K562 (cell line): ENCODE measurements at regions not wholly inside any gene's neighbourhood (a gene's known extent, or its start where the extent isn't known, plus 50 kb on each side); places are given as distances from the start of the nearest gene placed in this dataset.

Experiments
- CBFA2T3 ChIP-seq: fragments of 450-650 bp; IDR thresholded peaks from 2 replicates; pipeline ENCODE4 v1.6.1; 2017
- CEBPG ChIP-seq, 3 experiments: fragments of 200-800 bp in 1 of 3; sonication (Bioruptor generic) in 1 of 3; sonication (generic) in 1 of 3; formaldehyde crosslinking in 1 of 3; IDR thresholded peaks in 2 of 3; conservative IDR thresholded peaks in 1 of 3; 2 replicates each; pipeline versions ENCODE4 v1.6.1 to v1.8.0; 2016 to 2022; ENCODE audit warnings: missing compliant biosample characterization in 2 of 3, missing genetic modification characterization in 2 of 3, mild to moderate bottlenecking in 1 of 3, missing genetic modification reagents in 1 of 3
- FOXJ3 ChIP-seq: sonication (generic); formaldehyde crosslinking; IDR thresholded peaks from 2 replicates; pipeline ENCODE4 v1.4.0; 2020; ENCODE audit warnings: mild to moderate bottlenecking, missing genetic modification reagents
- HDAC6 ChIP-seq: IDR thresholded peaks from 2 replicates; pipeline ENCODE4 v1.6.1; 2012; ENCODE audit warnings: low read depth, mild to moderate bottlenecking, control low read depth, inconsistent platforms, low read length, moderate library complexity
- HMG20A ChIP-seq: fragments of 450-650 bp; formaldehyde crosslinking; conservative IDR thresholded peaks from 2 replicates; pipeline ENCODE4 v1.4.0; 2020; ENCODE audit warnings: mild to moderate bottlenecking, mixed read lengths
- HSF4 ChIP-seq: fragments of 250-450 bp; sonication (Bioruptor Pico); IDR thresholded peaks from 2 replicates; pipeline ENCODE4 v2.1.2; 2022; ENCODE audit warnings: mild to moderate bottlenecking, moderate library complexity, borderline replicate concordance
- KDM1A ChIP-seq, 2 experiments: fragments of 450-650 bp; IDR thresholded peaks; 2 replicates each; pipeline ENCODE4 v1.6.1; 2016; ENCODE audit warnings: mild to moderate bottlenecking in 2 of 2
- MTA2 ChIP-seq: fragments of 450-650 bp; IDR thresholded peaks from 2 replicates; pipeline ENCODE4 v1.6.1; 2016; ENCODE audit warnings: low read depth
- MYNN ChIP-seq, 2 experiments: sonication (generic); formaldehyde crosslinking in 1 of 2; IDR thresholded peaks; 2 replicates each; pipeline versions ENCODE4 v1.5.0 to v1.6.1; 2016 to 2020; ENCODE audit warnings: antibody characterized with exemption in 1 of 2, missing genetic modification reagents in 1 of 2
- NFATC3 ChIP-seq: fragments of 450-650 bp; IDR thresholded peaks from 2 replicates; pipeline ENCODE4 v1.6.1; 2017; ENCODE audit warnings: mild to moderate bottlenecking
- POLR3A ChIP-seq: IDR thresholded peaks from 2 replicates; pipeline ENCODE4 v1.6.1; 2011; ENCODE audit warnings: borderline replicate concordance, mild to moderate bottlenecking, moderate library complexity; ENCODE audit not compliant: insufficient read length, insufficient read depth; ENCODE audit errors: extremely low read depth
- PTBP1 ChIP-seq: fragments of 200-400 bp; formaldehyde crosslinking; IDR thresholded peaks from 2 replicates; pipeline ENCODE4 v1.6.1; 2017; ENCODE audit warnings: low read depth, low read length
- SMAD2 ChIP-seq: fragments of 150-350 bp; IDR thresholded peaks from 2 replicates; pipeline ENCODE4 v1.6.1; 2014; ENCODE audit warnings: low read depth, mild to moderate bottlenecking, low read length
- TEAD4 ChIP-seq, 2 experiments: sonication (generic) in 1 of 2; formaldehyde crosslinking in 1 of 2; IDR thresholded peaks; 2 replicates each; pipeline versions ENCODE4 v1.6.1 to v1.8.0; 2012 to 2022; ENCODE audit warnings: borderline replicate concordance in 1 of 2, inconsistent platforms in 1 of 2, low read length in 1 of 2, mild to moderate bottlenecking in 1 of 2, missing genetic modification reagents in 1 of 2
- TRIM24 ChIP-seq, 2 experiments: fragments of 450-650 bp; IDR thresholded peaks; 2 replicates each; pipeline ENCODE4 v1.6.1; 2016
- YY1 ChIP-seq, 3 experiments: IDR thresholded peaks; 2 replicates each; pipeline ENCODE4 v1.6.1; 2011; ENCODE audit warnings: low read length in 2 of 3, mild to moderate bottlenecking in 2 of 3, moderate library complexity in 2 of 3, borderline replicate concordance in 1 of 3, control low read depth in 1 of 3, low read depth in 1 of 3; ENCODE audit not compliant: insufficient read depth in 3 of 3, insufficient replicate concordance in 2 of 3, control insufficient read depth in 1 of 3, insufficient read length in 1 of 3; ENCODE audit errors: extremely low read depth in 1 of 3
- ZNF134 ChIP-seq: fragments of 250-450 bp; sonication (Bioruptor Pico); conservative IDR thresholded peaks from 2 replicates; pipeline ENCODE4 v1.4.0; 2020
- ZNF140 ChIP-seq: fragments of 250-450 bp; sonication (Bioruptor Pico); IDR thresholded peaks from 2 replicates; pipeline ENCODE4 v1.8.0; 2021; ENCODE audit warnings: moderate library complexity, mild to moderate bottlenecking, inconsistent platforms
- ZNF174 ChIP-seq: fragments of 250-450 bp; sonication (Bioruptor Pico); IDR thresholded peaks from 2 replicates; pipeline ENCODE4 v1.4.0; 2020; ENCODE audit warnings: mild to moderate bottlenecking
- ZNF830 ChIP-seq: fragments of 250-450 bp; sonication (Bioruptor Pico); IDR thresholded peaks from 2 replicates; pipeline ENCODE4 v1.5.0; 2021; ENCODE audit warnings: mild to moderate bottlenecking
- TF ChIP-seq, protein P1 (sequence below): fragments of 250-450 bp; sonication (Bioruptor Pico); IDR thresholded peaks from 2 replicates; pipeline ENCODE4 v1.4.0; 2020; ENCODE audit warnings: mild to moderate bottlenecking, moderate library complexity
- TF ChIP-seq, protein P2 (sequence below): fragments of 450-650 bp; formaldehyde crosslinking; IDR thresholded peaks from 2 replicates; pipeline ENCODE4 v1.4.0; 2020; ENCODE audit warnings: mild to moderate bottlenecking, mixed read lengths

DNA sequence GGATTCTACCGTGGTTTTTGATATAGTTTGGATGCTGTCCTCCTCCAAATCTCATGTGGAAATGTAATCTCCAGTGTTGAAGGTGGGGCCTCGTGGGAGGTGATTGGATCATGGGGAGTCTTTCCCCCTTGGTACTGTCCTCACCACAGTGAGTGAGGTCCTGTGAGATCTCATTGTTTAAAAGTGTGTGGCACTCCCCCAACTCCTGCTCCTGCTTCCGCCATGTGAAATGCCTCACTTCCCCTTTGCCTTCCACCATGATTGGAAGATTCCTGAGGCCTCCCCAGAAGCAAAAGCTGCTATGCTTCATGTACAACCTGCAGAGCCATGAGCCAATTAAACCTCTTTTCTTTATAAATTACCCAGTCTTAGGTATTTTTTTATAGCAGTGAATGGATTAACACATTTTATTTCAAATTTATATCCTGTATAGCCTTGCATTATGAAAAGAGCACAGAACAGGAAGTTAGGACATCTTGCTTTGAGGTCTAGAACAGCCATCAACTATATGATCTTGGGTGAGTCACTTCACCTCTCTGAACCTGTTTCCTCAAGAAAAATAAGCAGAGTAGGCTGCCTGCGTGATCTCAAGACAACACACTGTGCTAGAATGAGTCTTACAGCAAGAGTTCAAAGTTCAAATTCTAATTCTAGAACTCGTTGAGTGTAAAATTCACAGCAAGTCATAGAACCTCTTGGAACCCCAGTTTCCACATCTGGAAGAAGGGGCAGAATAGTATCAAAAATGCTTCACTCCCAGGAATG is 160.9 kb upstream of the EEA1 start (continued):
- TF ChIP-seq HMG20A (no peak), TRIM24 (IDR thresholded peaks at IDR 0.05) (peak; percentile 46 to 49; a peak in 2 of 4 replicates), CEBPG (CRISPR knock-in tag; IDR thresholded peaks at IDR 0.05) (no peak), CEBPG (tag; conservative IDR thresholded peaks at IDR 0.05 in 1 of 2, IDR thresholded peaks at IDR 0.05 in 1 of 2) (peak in 1 of 2 experiments; percentile 21; a peak in 1 of 4 replicates), ZNF830 (CRISPR knock-in tag) (no peak), SMAD2 (no peak), FOXJ3 (CRISPR knock-in tag) (no peak), HSF4 (CRISPR knock-in tag) (no peak), ZNF140 (CRISPR knock-in tag) (no peak), PTBP1 (no peak), ZNF174 (CRISPR knock-in tag) (no peak), POLR3A (no peak), MYNN (IDR thresholded peaks at IDR 0.05) (no peak), MYNN (CRISPR knock-in tag; IDR thresholded peaks at IDR 0.05) (no peak), YY1 (IDR thresholded peaks at IDR 0.05; ENCODE audit: borderline replicate concordance in 1 of 3, control insufficient read depth in 1 of 3, extremely low read depth in 1 of 3, insufficient read depth in 3 of 3, insufficient read length in 1 of 3, insufficient replicate concordance in 2 of 3, low read depth in 1 of 3, low read length in 2 of 3) (peak in 1 of 3 experiments; percentile 19), HDAC6 (no peak), MTA2 (no peak), TEAD4 (IDR thresholded peaks at IDR 0.05; ENCODE audit: low read length) (peak; percentile 58), TEAD4 (CRISPR knock-in tag; IDR thresholded peaks at IDR 0.05; ENCODE audit: borderline replicate concordance) (no peak), KDM1A (IDR thresholded peaks at IDR 0.05) (peak in 1 of 2 experiments; percentile 32; a peak in 1 of 4 replicates), CBFA2T3 (peak; percentile 48; the same call in 1 of the 2 replicates), NFATC3 (no peak), ZNF134 (no peak)
- TF ChIP-seq, protein P1, sequence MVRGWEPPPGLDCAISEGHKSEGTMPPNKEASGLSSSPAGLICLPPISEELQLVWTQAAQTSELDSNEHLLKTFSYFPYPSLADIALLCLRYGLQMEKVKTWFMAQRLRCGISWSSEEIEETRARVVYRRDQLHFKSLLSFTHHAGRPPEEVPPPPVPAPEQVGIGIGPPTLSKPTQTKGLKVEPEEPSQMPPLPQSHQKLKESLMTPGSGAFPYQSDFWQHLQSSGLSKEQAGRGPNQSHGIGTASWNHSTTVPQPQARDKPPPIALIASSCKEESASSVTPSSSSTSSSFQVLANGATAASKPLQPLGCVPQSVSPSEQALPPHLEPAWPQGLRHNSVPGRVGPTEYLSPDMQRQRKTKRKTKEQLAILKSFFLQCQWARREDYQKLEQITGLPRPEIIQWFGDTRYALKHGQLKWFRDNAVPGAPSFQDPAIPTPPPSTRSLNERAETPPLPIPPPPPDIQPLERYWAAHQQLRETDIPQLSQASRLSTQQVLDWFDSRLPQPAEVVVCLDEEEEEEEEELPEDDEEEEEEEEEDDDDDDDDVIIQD (CRISPR knock-in tag) = no peak
- TF ChIP-seq, protein P2, sequence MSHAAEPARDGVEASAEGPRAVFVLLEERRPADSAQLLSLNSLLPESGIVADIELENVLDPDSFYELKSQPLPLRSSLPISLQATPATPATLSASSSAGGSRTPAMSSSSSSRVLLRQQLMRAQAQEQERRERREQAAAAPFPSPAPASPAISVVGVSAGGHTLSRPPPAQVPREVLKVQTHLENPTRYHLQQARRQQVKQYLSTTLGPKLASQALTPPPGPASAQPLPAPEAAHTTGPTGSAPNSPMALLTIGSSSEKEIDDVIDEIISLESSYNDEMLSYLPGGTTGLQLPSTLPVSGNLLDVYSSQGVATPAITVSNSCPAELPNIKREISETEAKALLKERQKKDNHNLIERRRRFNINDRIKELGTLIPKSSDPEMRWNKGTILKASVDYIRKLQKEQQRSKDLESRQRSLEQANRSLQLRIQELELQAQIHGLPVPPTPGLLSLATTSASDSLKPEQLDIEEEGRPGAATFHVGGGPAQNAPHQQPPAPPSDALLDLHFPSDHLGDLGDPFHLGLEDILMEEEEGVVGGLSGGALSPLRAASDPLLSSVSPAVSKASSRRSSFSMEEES = no peak
